Prostate gland (tissue), 2 donors: ENCODE measurements at regions not wholly inside any gene's neighbourhood (a gene's known extent, or its start where the extent isn't known, plus 50 kb on each side); places are given as distances from the start of the nearest gene placed in this dataset.

Source experiments
- DNase-seq: peaks from one replicate; pipeline ENCODE4 v3.0.0-alpha.2; 2019; ENCODE audit warnings: low spot score
- H3K27ac ChIP-seq, 2 donors: fragments of 200-600 bp; sonication (generic); 2 replicates each; pipeline ENCODE4 v1.5.1; 2017 to 2019
- H3K27me3 ChIP-seq: fragments of 200-600 bp; sonication (generic); replicated peaks from 2 replicates; pipeline ENCODE4 v1.5.1; 2019; ENCODE audit not compliant: insufficient read depth
- H3K36me3 ChIP-seq, 2 donors: fragments of 200-600 bp; sonication (generic); 1 replicate in 1 of 2; 2 replicates in 1 of 2; pipeline versions ENCODE4 v1.5.1 to v1.8.1; 2017 to 2019
- H3K4me1 ChIP-seq: fragments of 200-600 bp; sonication (generic); replicated peaks from 2 replicates; pipeline ENCODE4 v1.5.1; 2019
- H3K4me3 ChIP-seq, 2 donors: fragments of 200-600 bp; sonication (generic); 2 replicates each; pipeline ENCODE4 v1.5.1; 2017 to 2019
- H3K9me3 ChIP-seq: fragments of 200-600 bp; sonication (generic); 2 replicates; pipeline ENCODE4 v1.5.1; 2017
- CTCF ChIP-seq, 4 experiments: fragments of 200-600 bp in 2 of 4; fragments of 450-650 bp in 2 of 4; sonication (generic) in 2 of 4; IDR thresholded peaks; 1 replicate in 3 of 4; 2 replicates in 1 of 4; pipeline ENCODE4 v1.5.1; 2016 to 2019; ENCODE audit warnings: antibody characterized with exemption in 4 of 4, mild to moderate bottlenecking in 2 of 4, moderate library complexity in 2 of 4
- POLR2A ChIP-seq: fragments of 450-650 bp; IDR thresholded peaks from one replicate; pipeline ENCODE4 v1.6.1; 2016; ENCODE audit warnings: antibody characterized with exemption, mild to moderate bottlenecking
- POLR2AphosphoS5 ChIP-seq: sonication (generic); formaldehyde crosslinking; IDR thresholded peaks from one replicate; pipeline ENCODE4 v1.6.1; 2017; ENCODE audit warnings: antibody characterized with exemption
- WGBS: methylation state at CpG from one replicate; pipeline ENCODE4 v1.1.5; 2018; 5-methylcytosine and 5-hydroxymethylcytosine counted together
- intact Hi-C: fragments of 100-400 bp; cut with DNase I; formaldehyde crosslinking; loops from one replicate; pipeline ENCODE4 v1.14.2; 2022

DNA sequence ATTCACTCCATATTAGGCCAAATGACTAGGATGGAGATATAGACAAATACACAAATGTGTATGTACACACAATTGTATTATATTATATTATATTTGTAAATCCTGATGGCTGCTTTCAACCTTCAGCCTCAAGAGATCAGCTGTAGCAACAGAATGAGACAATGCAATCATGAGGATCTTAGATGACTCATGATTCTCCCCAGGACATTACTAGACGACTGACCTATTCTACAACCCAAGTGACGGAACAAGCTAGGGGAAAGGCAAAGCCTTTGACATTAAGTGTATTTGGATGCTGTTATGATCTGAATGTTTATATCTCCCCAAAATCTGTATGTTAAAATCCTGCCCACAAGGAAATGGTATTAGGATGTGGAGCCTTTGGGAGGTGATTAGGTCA, 66.5 kb downstream of the COX7C start:
- Histone ChIP-seq H3K9me3 (no peaks in the 10 kb centered on the region), H3K27ac (no peak overlapping the region), H3K27me3 (no peaks in the 10 kb centered on the region), H3K36me3 (no peaks in the 10 kb centered on the region), H3K4me1 (no peaks in the 10 kb centered on the region), H3K4me3 (no peak overlapping the region)
- DNase-seq: no peak
- intact Hi-C loops: no loop called here
- WGBS: 56% methylated on average over 2 of the region's 2 CpGs
- TF ChIP-seq CTCF (IDR thresholded peaks at IDR 0.05) (no peak), POLR2AphosphoS5 (no peak), POLR2A (no peak)

DNA sequence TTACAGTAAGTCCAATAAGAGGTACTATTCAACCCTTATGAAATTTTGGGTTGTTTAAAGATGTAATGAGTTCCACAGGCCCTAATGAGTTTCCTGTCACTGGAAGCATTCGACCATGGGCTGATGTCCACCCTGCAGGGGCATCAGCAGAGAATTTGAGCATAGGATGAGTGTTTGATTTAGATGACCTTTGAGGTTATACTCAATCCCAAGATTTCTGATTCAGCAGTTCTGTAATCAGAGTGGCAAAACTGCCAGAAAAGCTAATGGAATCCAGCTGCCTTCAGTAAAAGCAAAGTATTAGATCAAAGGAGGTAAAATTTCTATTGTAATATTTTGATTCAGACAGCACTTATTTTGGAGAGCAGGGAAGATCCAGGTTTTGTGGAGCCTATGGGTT, 68.3 kb downstream of the COX7C start:
- DNase-seq: no peak
- whole genome bisulfite sequencing: 46% methylated on average over 1 of the region's 1 CpG
- intact Hi-C loops: no loop called here
- no peaks in the 10 kb centered on the region for H3K9me3 ChIP-seq
- H3K4me1 ChIP-seq: no peaks in the 10 kb centered on the region
- H3K36me3 ChIP-seq: no peaks in the 10 kb centered on the region
- no peak overlapping the region for H3K4me3 ChIP-seq
- no peaks in the 10 kb centered on the region for H3K27me3 ChIP-seq
- TF ChIP-seq POLR2AphosphoS5 (no peak), CTCF (IDR thresholded peaks at IDR 0.05) (no peak), POLR2A (no peak)
- no peak overlapping the region for H3K27ac ChIP-seq

DNA sequence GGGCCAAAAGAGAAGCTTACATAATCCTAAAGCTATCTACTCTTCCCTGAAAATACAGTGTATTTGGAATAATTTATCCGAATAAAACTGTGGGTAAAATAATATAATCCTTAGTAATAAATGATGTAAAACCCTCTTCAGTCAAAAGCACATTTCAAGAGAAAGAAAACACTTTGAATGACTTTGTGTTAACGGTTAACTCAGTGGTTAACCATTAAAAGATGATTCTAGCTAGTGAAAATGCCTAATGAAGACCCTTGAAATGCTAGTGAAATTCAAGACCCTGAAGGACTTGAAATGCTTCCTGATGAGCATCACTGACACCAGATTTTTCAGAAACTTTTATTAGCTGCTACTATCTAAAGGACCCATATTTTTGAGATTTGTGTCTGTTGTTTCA, 70.7 kb downstream of the COX7C start:
- 65% methylated on average over 2 of the region's 2 CpGs for WGBS
- no peaks in the 10 kb centered on the region for H3K36me3 ChIP-seq
- no peak overlapping the region for H3K27ac ChIP-seq
- no peak overlapping the region for H3K4me3 ChIP-seq
- intact Hi-C loops: no loop called here
- no peaks in the 10 kb centered on the region for H3K4me1 ChIP-seq
- DNase-seq: no peak
- TF ChIP-seq POLR2AphosphoS5 (no peak), CTCF (IDR thresholded peaks at IDR 0.05) (no peak), POLR2A (no peak)
- H3K9me3 ChIP-seq: no peaks in the 10 kb centered on the region
- H3K27me3 ChIP-seq: no peaks in the 10 kb centered on the region

DNA sequence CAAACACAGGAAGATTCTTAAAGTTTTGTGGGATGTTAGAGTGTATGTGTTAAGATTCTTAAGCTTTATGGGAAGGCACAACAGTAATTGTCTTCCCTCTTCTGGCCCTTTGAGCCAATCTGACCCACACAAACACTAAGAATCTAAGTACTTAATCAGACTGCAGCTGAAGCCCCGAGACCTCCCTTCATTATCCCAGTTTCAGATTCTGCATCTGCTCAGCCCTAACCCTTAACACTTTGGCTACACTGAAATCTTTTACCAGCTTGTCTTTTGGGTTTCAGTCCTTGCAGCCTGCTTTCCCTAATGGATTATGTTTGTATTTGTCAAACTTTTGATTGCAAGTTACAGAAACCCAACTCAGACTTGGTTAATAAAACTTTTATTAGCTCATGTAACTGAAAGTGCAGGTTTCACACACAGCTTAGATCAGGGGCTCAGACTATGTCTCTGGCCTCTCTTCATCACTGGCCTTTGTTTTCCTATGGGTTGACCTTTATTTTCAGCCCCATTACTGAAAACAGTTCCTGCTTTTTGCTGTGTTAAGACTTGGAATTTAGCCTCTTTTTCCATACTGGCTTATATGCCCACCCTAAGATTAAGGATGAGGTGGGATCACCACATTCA, 71.5 kb downstream of the COX7C start:
- Histone ChIP-seq H3K9me3 (no peaks in the 10 kb centered on the region), H3K4me3 (no peak overlapping the region), H3K27ac (no peak overlapping the region), H3K36me3 (no peaks in the 10 kb centered on the region), H3K4me1 (no peaks in the 10 kb centered on the region), H3K27me3 (no peaks in the 10 kb centered on the region)
- DNase-seq: no peak
- intact Hi-C loops: no loop called here
- WGBS: 63% methylated on average over 1 of the region's 1 CpG
- TF ChIP-seq CTCF (IDR thresholded peaks at IDR 0.05): no peak

- no peaks in the 10 kb centered on the region for H3K36me3 ChIP-seq
- H3K4me1 ChIP-seq: no peaks in the 10 kb centered on the region
- intact Hi-C loops: no loop called here
- TF ChIP-seq CTCF (IDR thresholded peaks at IDR 0.05) (no peak), POLR2AphosphoS5 (no peak), POLR2A (no peak)
- H3K9me3 ChIP-seq: no peaks in the 10 kb centered on the region
- no peak overlapping the region for H3K4me3 ChIP-seq
- WGBS: 58% methylated on average over 1 of the region's 1 CpG
- no peak overlapping the region for H3K27ac ChIP-seq
- H3K27me3 ChIP-seq: no peaks in the 10 kb centered on the region
- no peak for DNase-seq
Observed at GRCh38 chr5:86709157-86709881, 91.6 kb downstream of the COX7C start.
